ENCODE measurements at regions not wholly inside any gene's neighbourhood (a gene's known extent, or its start where the extent isn't known, plus 50 kb on each side); places are given as distances from the start of the nearest gene placed in this dataset.

DNA sequence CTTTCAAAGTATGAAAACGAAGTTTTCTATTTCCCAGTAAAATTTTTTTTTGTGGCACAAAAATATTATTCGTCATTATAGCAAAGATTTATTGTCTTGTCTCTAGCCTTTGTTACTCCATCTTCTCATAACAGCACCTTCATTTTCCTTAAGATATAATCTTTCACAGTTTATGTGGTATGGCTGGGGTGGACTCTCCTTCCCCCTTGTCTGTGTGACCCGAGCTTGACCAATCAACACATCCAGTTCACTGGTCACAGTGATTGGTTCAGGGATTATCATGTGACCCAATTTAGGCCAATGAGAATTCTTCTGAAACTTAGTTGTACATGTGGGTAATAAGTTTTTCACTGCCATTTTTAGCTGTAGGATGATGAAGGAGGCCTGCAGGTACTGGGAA, 71.2 kb upstream of the DCBLD2 start:
- Histone ChIP-seq H2AK5ac (ENCODE audit: insufficient read length, low read length) (no peak overlapping the region), H2BK120ac (ENCODE audit: low read depth, low read length, poor library complexity, severe bottlenecking) (no peak overlapping the region), H3K4ac (ENCODE audit: low read depth, low read length) (no peak overlapping the region), H4K5ac (ENCODE audit: insufficient read length, low read depth, low read length) (no peak overlapping the region), H3K79me2 (ENCODE audit: insufficient read depth, low read length) (no peaks in the 10 kb centered on the region), H3K14ac (ENCODE audit: insufficient read depth, low read length) (no peak overlapping the region), H3K23me2 (ENCODE audit: insufficient read length, low read depth, low read length, poor library complexity, severe bottlenecking) (no peaks in the 10 kb centered on the region), H3K79me1 (ENCODE audit: insufficient read depth, low read depth, low read length, poor library complexity, severe bottlenecking) (no peaks in the 10 kb centered on the region), H2AFZ (ENCODE audit: low read length) (no peak overlapping the region), H2BK12ac (ENCODE audit: insufficient read length, low read depth, low read length) (no peak overlapping the region), H3T11ph (ENCODE audit: low read length) (no peak overlapping the region), H3K9me3 (ENCODE audit: control insufficient read depth, low read depth, low read length) (no peaks in the 10 kb centered on the region), H3K27me3 (ENCODE audit: insufficient read depth, low read length) (no peaks in the 10 kb centered on the region), H3K4me1 (ENCODE audit: insufficient read depth, low read length) (no peaks in the 10 kb centered on the region; the same call in 1 of the 2 replicates), H2BK5ac (ENCODE audit: insufficient read length, low read length) (no peak overlapping the region), H2BK20ac (ENCODE audit: low read depth, low read length, poor library complexity, severe bottlenecking) (no peak overlapping the region), H3K23ac (ENCODE audit: insufficient read length, low read depth, low read length) (no peak overlapping the region), H3K4me2 (ENCODE audit: insufficient read depth, insufficient read length, low read length) (no peak overlapping the region), H3K27ac (ENCODE audit: insufficient read length, low read depth, low read length) (no peak overlapping the region), H2BK15ac (ENCODE audit: low read depth, low read length) (no peak overlapping the region), H3K56ac (ENCODE audit: insufficient read length, low read depth, low read length) (no peak overlapping the region), H4K20me1 (ENCODE audit: control insufficient read depth, insufficient read depth, insufficient read length) (no peaks in the 10 kb centered on the region), H3K18ac (ENCODE audit: insufficient read length, low read depth, low read length) (no peak overlapping the region), H4K91ac (ENCODE audit: insufficient read length, low read depth, low read length) (no peak overlapping the region), H4K8ac (replicated peaks; ENCODE audit: insufficient read length, low read depth, low read length) (no peak overlapping the region), H3K9ac (ENCODE audit: extremely low read depth, insufficient read length, low read length) (no peak overlapping the region)
- TF ChIP-seq, protein P1, sequence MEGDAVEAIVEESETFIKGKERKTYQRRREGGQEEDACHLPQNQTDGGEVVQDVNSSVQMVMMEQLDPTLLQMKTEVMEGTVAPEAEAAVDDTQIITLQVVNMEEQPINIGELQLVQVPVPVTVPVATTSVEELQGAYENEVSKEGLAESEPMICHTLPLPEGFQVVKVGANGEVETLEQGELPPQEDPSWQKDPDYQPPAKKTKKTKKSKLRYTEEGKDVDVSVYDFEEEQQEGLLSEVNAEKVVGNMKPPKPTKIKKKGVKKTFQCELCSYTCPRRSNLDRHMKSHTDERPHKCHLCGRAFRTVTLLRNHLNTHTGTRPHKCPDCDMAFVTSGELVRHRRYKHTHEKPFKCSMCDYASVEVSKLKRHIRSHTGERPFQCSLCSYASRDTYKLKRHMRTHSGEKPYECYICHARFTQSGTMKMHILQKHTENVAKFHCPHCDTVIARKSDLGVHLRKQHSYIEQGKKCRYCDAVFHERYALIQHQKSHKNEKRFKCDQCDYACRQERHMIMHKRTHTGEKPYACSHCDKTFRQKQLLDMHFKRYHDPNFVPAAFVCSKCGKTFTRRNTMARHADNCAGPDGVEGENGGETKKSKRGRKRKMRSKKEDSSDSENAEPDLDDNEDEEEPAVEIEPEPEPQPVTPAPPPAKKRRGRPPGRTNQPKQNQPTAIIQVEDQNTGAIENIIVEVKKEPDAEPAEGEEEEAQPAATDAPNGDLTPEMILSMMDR (conservative IDR thresholded peaks at IDR 0.05), result no peak
- WGBS (ENCODE audit: extremely low coverage, insufficient read length, low lambda C conversion rate), result no CpG with 5 or more reads among the region's 3 CpGs
- Mint-ChIP-seq H3K4me1 (no peaks in the 10 kb centered on the region), H3K4me3 (no peak overlapping the region), H3K9me3 (peaks cover 0 to 3% of the 10 kb centered on the region in 2 experiments; a peak in 2 of 5 replicates), H3K27ac (no peak overlapping the region), H3K36me3 (ENCODE audit: insufficient read depth in 1 of 3, low read depth in 3 of 3) (peaks cover 0 to 6% (median 3%) of the 10 kb centered on the region in 3 experiments; a peak in 3 of 7 replicates), H3K27me3 (ENCODE audit: low read depth) (no peaks in the 10 kb centered on the region)
- no peak for DNase-seq
